Keratinocyte (primary cell): ENCODE measurements at regions not wholly inside any gene's neighbourhood (a gene's known extent, or its start where the extent isn't known, plus 50 kb on each side); places are given as distances from the start of the nearest gene placed in this dataset.

Experiments
- EZH2 ChIP-seq: IDR thresholded peaks from one replicate; pipeline ENCODE4 v1.6.1; 2012; ENCODE audit warnings: inconsistent platforms, mild to moderate bottlenecking, low read length, moderate library complexity
- TF ChIP-seq, protein P1 (sequence below), 3 experiments: IDR thresholded peaks in 1 of 3; conservative IDR thresholded peaks in 1 of 3; optimal IDR thresholded peaks in 1 of 3; 2 replicates in 2 of 3; 3 replicates in 1 of 3; pipeline versions ENCODE3 to v1.5.1; 2011; ENCODE audit warnings: low read length in 3 of 3, mild to moderate bottlenecking in 3 of 3, moderate library complexity in 2 of 3, control low read depth in 1 of 3, inconsistent platforms in 1 of 3; ENCODE audit not compliant: insufficient read depth in 2 of 3; ENCODE audit errors: extremely low read depth in 1 of 3

DNA sequence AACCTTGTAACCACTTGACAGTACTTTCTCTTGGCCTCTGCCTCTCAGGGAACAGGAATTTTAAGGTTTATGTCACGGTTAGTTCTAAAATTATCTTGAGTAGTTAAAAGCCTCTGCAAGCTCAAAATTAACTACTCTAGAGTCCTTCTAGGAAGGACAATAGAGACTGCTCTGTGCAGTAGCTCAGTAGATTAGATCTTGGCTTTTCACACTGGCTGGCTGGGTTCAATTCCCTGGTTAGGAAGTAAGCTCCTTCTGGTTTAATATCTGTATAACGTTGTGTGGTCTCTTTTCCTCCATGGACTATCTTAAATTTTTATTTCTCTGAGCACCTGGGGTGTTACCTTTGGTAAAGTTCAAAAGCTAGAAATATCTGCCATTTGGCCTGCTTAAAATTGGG, 109.2 kb downstream of the AASDHPPT start:
- TF ChIP-seq, protein P1, sequence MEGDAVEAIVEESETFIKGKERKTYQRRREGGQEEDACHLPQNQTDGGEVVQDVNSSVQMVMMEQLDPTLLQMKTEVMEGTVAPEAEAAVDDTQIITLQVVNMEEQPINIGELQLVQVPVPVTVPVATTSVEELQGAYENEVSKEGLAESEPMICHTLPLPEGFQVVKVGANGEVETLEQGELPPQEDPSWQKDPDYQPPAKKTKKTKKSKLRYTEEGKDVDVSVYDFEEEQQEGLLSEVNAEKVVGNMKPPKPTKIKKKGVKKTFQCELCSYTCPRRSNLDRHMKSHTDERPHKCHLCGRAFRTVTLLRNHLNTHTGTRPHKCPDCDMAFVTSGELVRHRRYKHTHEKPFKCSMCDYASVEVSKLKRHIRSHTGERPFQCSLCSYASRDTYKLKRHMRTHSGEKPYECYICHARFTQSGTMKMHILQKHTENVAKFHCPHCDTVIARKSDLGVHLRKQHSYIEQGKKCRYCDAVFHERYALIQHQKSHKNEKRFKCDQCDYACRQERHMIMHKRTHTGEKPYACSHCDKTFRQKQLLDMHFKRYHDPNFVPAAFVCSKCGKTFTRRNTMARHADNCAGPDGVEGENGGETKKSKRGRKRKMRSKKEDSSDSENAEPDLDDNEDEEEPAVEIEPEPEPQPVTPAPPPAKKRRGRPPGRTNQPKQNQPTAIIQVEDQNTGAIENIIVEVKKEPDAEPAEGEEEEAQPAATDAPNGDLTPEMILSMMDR (optimal IDR thresholded peaks at IDR 0.05 in 1 of 3, IDR thresholded peaks at IDR 0.05 in 1 of 3, conservative IDR thresholded peaks at IDR 0.05 in 1 of 3; ENCODE audit: extremely low read depth in 1 of 3, insufficient read depth in 2 of 3, low read length in 3 of 3), result no peak
- TF ChIP-seq EZH2, result no peak
